NCI-H1092 (cell line): ENCODE measurements at regions not wholly inside any gene's neighbourhood (a gene's known extent, or its start where the extent isn't known, plus 50 kb on each side); places are given as distances from the start of the nearest gene placed in this dataset.
A peak's percentile ranks its signal among the peaks of the same experiment; 100 is the strongest.

Experiments used
- DNase-seq: peaks from one replicate; lab custom pipeline; 2025; lab: John Stamatoyannopoulos, UW

DNA sequence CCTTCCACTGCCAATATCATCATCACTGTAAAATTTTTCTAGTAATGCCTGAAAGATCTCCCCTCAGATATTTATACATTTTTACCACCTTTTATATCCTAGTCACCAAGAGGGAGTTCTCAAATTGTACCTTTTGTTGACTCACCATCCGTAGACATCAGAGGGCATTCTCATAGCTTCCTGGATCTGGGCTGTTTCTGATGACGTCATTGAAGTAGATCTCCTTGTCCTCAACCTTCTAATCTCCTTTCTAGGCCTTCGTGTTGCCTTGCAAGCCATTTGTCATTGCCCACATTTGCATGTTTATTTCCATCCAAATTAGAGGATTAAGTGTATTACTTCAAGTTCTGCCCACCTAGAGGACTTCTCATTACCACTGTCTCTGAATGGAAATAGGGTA is 193.4 kb upstream of the NRXN1 start:
- no peak for DNase-seq

DNA sequence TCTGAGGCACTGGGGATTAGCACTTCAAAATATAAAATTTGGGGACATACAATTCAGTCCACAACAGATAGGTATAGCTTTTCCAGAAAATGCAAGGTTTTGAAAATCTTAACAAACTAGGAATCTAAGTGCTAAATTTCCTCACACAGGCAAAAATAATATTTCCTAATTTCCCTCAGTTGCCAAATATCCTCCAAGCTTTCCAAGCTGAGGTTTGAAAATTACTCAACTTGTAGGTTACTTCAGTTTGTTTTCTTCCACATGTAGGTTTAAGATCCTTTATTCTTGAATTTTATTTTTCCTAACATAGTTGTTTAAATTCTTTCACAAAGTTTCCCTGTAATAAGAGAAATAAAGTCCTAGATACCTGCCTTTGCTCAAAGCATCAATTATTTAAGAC is 192.9 kb upstream of the NRXN1 start:
- no peak for DNase-seq

DNA sequence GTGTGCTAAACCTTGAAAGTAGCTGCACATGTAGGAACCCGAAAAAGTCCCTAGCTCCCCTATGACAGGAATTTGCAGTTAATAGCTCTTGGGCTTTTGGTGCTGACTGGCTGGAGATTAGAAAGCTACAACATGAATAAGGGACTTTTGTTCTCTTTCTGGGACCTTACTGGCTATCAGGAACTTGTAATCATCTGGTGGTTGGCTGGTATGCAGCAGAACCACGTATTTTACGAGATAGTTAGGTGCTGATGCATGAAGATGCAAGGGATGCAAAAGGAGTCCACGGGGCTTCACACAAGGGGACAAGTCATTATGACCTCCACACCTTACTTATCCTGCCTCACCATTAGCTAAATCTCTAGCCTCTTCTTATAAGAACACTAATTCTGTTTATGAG is 190.2 kb upstream of the NRXN1 start:
- no peak for DNase-seq

DNA sequence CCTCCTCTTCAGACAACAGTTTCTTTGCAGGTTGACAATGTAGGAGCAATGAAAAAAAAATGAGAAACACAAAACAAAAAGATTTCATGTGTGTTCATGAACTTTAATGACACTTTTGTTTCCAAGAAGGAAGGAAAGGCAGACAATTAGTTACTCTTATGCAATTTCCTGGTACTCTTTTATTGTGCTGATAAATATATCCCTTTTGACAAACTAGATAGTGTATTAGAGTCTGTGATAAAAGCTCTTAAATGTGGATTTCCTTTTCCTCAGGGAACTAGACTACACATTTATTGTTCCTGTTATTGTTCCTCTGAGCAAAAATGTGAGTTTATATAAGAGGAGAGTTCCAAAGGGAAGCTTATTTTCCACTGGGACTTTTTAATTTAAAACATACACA is 188.7 kb upstream of the NRXN1 start:
- no peak for DNase-seq

DNA sequence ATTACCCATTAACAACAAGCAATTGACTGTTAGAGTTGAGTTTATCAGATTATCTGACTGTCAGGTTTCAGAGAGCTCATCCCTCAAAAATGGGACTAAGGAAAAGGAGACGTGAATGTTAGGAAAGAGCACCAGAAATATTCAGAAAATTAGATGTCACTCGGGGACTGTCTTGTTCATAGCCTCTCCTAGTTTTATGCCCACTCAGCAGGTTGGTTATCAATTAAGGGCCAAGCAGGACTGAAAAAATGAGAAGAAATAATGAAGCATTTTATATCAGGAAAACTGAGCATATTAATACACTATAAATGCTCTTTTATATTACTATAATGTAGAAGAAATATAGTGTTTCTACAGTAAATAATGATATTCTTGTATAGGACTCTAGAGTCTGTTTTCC is 188.1 kb upstream of the NRXN1 start:
- no peak for DNase-seq

DNA sequence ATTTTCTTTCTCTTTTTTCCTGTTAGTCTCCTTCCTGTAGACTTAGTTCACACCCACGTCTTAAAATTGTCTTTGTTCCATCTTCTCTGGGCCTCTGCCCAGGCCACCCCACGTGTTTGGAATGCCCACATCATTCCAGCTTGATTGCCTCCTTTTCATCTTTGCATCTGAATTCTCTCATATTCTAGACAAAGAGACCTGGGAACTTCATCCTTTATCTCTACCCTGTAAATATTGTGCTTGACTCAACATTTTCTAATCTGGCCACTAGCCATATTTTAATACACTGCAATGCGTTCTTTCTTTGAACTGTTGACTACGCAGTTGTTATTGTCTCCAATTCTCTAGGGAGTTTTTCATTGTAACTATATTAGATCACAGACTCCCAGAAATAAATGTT is 187.5 kb upstream of the NRXN1 start:
- no peak for DNase-seq

DNA sequence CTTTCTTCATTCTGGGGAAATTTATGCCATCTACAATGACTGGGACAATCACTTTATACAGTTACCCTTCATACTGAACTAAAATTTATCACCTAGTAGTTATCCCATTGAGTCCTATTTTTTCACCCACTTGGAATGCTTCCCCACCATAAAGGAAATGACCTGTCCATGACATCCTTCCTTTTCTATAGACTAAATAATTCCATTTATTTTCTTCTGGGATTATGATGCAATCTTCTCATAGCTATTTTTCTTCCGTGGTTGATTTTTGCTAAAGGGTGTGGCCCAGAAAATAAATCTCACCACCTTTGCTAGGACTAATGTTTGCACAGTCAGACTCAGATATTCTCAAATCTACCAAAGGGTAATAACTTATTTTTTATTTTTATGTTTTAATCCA is 186.1 kb upstream of the NRXN1 start:
- no peak for DNase-seq

DNA sequence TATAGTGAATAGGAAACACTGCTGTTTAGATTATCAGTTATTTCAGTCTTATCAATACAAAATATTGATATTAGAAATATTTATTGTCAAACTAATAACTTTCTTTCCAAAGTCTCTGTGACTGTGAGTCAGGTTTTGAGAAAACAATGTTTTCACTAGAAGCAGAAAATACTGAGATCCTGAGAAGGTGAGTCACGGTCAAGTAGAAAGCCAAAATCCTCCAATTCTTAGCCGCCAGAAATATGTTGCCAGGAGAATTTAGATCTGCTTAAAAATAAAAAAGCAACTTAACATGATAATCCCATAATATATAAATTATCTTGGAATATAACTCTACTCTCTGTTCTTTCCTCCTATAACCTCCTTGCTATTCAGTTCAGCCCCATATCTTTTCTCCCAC is 181.9 kb upstream of the NRXN1 start:
- no peak for DNase-seq

DNA sequence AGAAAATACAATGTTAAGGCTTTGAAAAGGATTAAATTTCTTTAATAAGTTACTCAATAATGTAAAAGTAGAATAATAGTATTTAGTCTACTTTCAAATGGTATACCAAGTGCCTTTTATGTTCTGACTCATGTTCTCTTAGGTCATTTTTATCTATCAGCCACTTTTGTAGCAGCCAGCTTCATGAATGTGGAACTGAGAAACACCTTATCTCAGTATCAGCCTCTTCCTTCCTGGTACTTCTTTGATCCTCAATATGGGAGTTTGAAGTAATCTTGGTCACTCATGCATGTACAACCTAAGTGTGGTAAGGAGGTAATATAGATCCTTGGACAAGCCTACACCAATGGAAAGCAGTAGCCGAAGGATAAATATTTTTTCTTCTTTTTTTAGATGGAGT is 180.4 kb upstream of the NRXN1 start:
- no peak for DNase-seq

DNA sequence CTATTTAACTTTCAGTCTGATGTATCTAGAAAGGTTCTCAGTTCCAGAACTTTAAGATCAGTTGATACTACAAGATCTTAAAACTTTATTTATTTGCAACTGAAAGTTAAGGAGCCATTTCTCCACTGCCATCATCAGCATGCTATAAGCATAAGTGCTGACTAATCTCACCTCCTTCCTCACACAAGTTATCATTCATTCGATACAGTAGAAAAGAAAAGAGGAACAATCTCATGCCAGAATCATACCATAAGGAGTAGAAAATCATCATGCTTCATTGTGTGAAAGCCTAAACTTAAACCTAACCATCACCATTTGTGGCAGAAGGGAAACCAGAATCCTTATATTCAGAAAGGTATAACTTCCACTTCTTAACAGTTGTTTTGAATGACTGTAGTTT is 176.6 kb upstream of the NRXN1 start:
- no peak for DNase-seq

DNA sequence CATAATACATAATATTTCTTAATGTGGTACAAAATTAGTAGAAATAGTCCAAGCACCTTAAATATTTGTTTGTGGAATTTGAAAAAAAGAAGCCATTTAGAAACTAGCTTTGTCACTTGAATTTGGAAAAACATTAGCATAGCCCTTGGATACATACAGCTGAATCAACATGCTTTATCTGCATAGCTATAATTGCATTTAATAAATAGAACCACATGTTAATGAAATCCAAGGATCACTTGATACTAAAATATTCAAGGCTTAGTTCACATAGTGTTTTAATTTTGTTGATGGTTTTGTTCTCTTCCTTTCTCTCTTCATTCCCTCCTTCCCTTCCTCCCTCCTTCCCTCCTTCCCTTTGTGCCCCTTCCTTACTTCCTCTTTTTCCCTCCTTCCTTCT is 169.4 kb upstream of the NRXN1 start:
- DNase-seq = no peak

DNA sequence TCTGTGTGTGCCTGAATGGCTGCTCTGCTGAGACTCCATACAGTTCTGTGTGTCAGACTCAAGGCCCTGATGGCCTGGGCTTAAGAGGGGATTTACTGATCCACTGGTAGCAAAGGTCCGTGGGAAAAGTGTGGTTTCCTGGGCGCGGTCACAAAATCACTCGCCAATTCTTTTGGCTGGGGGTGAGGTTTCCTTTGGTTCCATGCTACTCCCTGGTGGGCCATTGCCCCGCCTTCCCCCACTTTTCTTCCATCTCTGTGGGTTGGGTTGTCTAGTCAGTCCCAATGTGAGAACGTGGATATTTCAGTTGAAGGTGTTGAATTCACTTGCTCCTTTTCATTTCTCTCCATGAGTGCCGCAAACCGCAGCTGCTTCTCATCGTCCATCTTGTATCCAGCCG is 162.7 kb upstream of the NRXN1 start:
- no peak for DNase-seq

DNA sequence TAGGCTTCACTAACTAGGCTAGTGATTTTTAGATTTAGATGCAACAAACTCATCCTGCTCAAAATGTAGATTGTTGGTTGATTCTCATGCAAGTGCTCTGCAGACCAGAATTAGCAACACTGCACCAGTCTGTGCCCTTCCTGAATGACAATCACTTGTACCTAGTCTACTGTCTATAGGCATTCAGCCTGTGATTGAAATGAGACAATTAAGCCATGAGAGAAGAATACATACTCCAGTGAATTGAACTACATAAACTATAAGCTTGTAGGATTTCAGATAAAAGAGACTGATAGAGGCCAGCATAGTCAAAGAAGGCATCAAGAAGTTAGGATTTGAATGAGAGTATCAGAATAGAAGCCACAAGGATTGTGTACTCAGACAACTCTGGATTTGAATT is 138.3 kb upstream of the NRXN1 start:
- no peak for DNase-seq

DNA sequence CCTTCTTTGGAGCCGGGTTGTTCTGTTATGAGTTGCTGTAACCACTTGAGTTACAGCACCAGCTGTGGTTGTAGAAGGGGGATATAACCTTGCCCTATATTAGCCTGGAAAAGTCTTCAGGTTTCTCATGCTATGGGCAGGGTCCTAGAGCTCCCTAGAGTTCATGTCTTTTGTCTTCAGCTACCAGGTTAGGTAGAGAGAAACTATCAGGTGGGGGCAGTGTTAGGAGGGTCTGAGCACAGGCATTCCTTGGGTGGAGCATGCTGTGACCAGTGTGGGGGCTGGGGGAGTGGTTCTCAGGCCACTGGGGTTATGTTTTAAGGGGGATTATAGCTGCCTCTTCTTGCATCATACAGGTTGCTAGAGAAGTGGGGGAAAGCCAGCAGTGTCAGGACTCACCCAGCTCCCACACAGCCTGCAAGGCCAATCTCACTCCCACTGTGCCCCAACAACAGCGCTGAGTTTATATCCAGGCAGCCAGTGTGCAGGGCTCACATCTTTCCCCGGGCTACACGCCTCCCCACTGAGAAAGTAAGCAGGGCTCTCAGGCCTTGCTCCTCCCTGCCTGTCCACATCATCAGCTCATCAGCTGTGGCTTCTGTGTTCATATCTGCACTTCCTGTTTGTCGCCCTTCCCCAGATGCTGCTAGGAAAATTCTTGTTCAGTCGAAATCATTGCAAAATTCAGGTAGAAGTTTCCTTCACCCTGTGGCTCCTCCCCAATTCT is 133.8 kb upstream of the NRXN1 start:
- no peak for DNase-seq

DNA sequence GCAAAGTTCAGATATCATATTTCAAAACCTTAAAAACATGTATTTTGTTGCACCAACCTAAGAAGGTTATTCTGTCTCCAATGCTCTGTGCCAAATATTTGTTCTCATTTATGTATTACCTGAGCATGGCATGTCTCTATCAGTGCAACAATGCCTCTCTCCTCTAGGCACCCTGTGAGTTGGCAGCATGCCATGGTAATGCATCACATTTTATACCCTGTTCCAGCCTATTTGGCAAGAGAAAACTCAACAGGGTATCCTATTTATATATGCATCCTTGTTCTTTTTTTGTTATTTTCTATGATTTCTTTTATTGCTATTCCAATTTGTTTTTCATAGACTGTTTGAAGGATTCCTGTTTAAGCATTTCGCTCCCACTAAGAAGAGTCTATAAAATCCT is 126.3 kb upstream of the NRXN1 start:
- DNase-seq = peak; percentile 51

DNA sequence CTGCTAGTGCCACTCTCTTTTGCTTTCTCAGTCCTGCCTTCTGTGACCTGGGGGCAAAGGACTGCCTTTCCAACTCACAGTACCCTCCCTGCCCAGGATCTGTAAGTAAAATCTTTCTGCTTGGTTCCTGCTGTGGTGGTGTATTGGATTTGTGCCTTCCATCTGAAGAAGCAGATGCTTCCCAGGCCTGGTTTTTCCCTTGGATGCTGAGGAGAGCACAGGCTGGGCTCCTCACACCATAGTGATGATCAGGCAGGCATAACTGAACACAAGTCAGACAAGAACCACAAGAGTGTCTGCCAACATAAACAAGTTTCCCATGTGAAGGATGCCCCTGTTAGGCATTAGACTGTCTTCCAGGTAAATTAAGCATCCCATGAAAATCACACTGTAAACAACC is 121.3 kb upstream of the NRXN1 start:
- no peak for DNase-seq

DNA sequence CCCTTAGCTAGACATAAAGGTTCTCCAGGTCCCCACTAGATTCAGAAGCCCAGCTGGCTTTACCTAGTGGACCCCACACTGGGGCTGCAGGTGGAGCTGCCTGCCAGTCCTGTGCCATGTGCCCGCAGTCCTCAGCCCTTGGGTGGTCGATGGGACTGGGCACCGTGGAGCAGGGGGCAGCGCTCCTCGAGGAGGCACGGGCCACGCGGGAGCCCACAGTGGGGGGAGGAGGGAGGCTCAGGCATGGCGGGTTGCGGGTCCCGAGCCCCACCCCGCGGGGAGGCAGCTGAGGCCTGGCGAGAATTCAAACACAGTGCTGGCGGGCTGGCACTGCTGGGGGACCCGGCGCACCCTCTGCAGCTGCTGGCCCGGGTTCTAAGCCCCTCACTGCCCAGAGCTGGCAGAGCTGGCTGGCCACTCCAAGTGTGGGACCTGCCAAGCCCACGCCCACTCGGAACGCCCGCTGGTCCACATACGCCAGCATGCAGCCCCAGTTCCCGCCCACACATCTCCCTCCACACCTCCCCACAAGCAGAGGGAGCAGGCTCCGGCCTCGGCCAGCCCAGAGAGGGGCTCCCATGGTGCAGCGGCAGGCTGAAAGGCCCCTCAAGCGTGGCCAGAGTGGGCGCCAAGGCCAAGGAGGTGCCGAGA is 119.7 kb upstream of the NRXN1 start:
- no peak for DNase-seq

DNA sequence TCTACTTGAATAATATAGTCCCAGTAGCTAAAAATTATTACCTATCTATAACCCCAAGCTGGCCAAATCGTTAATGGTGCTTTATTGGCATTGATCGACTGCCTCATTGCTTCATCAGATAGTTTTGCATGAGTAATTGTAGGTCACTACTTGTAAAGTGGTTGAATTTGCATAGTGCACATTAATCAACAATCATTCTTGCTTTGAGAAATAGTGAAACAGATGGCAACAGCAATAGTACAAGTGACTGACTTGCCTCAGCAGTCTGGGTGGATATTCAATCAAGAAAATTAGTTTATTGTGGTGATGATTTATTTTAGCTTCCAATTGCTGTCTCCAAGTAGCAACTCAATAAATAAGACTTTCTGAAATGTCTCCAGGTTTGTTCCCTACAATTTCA is 117.8 kb upstream of the NRXN1 start:
- no peak for DNase-seq

DNA sequence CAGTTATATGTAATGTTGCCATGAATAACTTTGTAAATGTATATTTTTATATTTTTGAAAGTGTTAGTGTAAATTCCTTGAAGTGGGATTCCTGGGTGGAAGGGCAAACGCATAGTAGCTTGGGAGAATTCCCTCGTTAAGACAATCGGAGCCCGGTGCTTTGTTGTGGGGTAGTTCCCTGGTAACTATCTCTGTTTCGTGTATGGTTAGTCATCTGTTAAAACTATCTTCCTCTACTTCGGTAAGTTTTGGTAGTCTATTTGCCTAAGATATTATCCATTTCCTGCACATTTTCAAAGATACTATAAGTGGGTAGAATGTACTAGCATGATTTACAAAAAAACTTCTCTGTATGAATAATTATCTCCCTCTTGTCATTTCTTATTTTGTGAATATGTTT is 113.8 kb upstream of the NRXN1 start:
- DNase-seq = no peak

DNA sequence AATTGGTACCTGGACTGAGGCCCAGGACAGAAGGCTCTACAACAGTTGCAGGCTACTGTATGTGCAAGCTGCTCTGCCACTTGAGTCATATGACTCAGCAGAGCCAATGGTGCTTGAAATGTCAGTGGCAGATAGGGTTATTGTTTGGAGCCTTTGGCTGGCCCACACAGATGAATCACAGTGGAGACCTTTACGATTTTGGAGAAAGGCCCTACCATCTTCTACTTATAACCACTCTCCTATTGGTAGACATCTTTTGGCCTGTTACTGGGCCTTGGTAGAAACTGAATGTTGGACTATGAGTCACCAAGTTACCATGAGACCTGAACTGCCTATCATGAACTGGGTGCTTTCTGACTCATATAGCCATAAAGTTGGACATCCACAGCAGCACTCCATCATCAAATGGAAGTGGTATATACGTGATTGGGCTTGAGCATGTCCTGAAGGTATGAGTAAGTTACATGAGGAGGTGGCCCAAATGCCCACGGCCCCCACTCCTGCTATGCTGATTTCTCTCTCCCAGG is 88.9 kb upstream of the NRXN1 start:
- no peak for DNase-seq

DNA sequence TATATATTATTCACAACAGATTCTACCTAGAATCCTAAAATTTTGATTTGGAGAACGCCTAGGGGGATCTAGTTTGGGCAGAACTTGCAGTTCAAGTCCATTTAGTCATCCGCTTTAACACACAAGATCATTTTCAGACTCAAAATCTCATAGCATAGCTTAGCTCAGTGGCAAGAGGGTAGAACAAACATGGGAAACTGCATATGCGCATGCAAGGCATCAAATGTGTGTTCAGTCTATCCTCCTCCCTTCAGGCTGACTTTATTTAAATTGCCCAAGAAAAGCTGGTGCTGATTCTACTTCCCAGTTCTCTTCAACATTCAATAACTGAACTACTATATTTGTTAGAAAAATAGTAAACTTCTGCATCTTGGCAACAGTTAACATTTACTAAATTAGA is 79.6 kb upstream of the NRXN1 start:
- no peak for DNase-seq

DNA sequence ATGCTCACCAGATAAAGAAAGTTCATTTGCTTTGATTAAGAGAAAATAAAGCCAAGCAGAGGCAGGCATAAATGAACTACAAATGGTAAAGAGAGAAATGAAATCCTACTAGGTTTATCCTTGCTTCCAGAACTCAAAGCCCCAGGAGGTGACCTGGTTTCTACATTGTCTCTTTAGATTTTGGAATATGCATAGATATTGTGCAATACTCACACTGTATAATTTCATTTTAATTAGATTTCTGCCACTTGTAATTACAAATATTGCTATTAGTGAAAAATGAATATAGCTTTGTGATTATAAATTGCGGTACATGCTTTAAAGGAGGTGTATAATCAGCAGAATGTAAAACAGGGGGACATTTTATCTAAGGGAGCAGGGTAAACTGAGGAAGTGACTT is 76.9 kb upstream of the NRXN1 start:
- no peak for DNase-seq

DNA sequence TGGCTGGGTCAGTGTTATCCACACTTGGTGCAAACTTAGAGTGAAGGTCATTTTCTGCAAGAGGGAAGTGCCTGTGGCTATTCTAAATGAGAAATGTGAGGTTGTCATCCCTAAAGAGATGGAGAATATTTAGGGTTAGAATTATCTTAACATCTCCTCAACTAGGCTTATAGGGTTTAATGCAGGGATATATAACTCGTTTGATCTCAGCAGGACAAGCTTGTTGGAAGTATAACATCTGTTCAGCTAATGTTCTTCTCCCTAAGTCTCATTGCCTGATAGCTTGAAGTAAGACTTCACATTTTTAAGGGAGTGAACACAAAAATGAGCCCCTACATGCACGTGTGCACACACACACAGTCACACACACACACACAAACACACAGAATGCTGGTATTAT is 75.9 kb upstream of the NRXN1 start:
- no peak for DNase-seq

DNA sequence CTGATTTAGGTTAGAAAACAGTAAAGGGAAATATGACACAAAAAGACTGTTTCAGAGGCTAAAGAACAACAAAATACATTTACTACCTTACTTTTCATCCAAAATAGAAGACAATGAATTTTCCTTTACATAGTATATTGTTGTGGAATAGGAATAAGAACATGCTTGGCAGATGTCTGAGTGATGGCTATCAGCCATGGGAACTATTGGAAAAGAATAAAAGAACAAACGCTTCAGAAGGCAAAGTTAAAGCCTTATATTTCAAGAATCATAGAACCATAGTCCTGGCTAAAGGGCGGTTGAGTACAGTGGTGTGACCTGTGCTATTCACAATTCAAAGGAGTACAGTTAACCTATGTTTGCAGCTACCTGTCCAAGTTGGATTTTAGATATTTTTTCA is 73.9 kb upstream of the NRXN1 start:
- no peak for DNase-seq
